ENCODE measurements at regions not wholly inside any gene's neighbourhood (a gene's known extent, or its start where the extent isn't known, plus 50 kb on each side); places are given as distances from the start of the nearest gene placed in this dataset.

- DNase-seq (ENCODE audit: low read depth, low spot score) (no peak), FAIRE-seq (no peak)
- H3K9me3 ChIP-seq (ENCODE audit: control insufficient read depth, low read depth, low read length) = no peaks in the 10 kb centered on the region
- no peaks in the 10 kb centered on the region for H3K79me2 ChIP-seq (ENCODE audit: control insufficient read depth, insufficient read depth, low read length)
- H2AFZ ChIP-seq (ENCODE audit: control insufficient read depth, low read length) = no peak overlapping the region
- no peak for TF ChIP-seq EZH2 (IDR thresholded peaks at IDR 0.05; ENCODE audit: low read length)
- no peak for TF ChIP-seq CTCF (optimal IDR thresholded peaks at IDR 0.05 in 1 of 3, IDR thresholded peaks at IDR 0.05 in 1 of 3, conservative IDR thresholded peaks at IDR 0.05 in 1 of 3; ENCODE audit: extremely low read depth in 1 of 3, insufficient read depth in 2 of 3, low read length in 3 of 3)
- H4K20me1 ChIP-seq (ENCODE audit: control insufficient read depth, extremely low read depth, insufficient read depth, low read length) = no peaks in the 10 kb centered on the region
- H3K27ac ChIP-seq (ENCODE audit: control insufficient read depth, insufficient read depth, low read length) = no peak overlapping the region
- no peak overlapping the region for H3K9ac ChIP-seq (ENCODE audit: control insufficient read depth, extremely low read depth, insufficient read depth, low read length)
- no peak overlapping the region for H3K4me2 ChIP-seq (ENCODE audit: control insufficient read depth, extremely low read depth, insufficient read depth, low read depth, low read length)
- dilution Hi-C loops (cut with MboI; ENCODE audit: extremely low pct_ligation_motif_present, low sequenced_read_pairs) = no loop called here
- no peaks in the 10 kb centered on the region for H3K36me3 ChIP-seq (ENCODE audit: control insufficient read depth in 2 of 2, extremely low read depth in 1 of 2, insufficient read depth in 2 of 2, low read length in 2 of 2)
- H3K4me1 ChIP-seq (ENCODE audit: control insufficient read depth, extremely low read depth, insufficient read depth, low read length) = no peaks in the 10 kb centered on the region
- H3K4me3 ChIP-seq (ENCODE audit: control insufficient read depth in 2 of 3, extremely low read depth in 1 of 3, insufficient read depth in 2 of 3, low read depth in 1 of 3, low read length in 3 of 3) = no peak overlapping the region
- H3K27me3 ChIP-seq (ENCODE audit: control insufficient read depth, extremely low read depth, insufficient read depth, low read length) = no peaks in the 10 kb centered on the region
- no peaks in the 10 kb centered on the region for H3K9me1 ChIP-seq (ENCODE audit: control insufficient read depth, extremely low read depth, insufficient read depth, low read length)
Measured at GRCh38 chr10:55305285-55305684, 504.3 kb upstream of the PCDH15 start.

GRCh38 chr10:55287346-55287745 lies 486.3 kb upstream of the PCDH15 start:
- Histone ChIP-seq H3K4me3 (ENCODE audit: control insufficient read depth in 2 of 3, extremely low read depth in 1 of 3, insufficient read depth in 2 of 3, low read depth in 1 of 3, low read length in 3 of 3) (no peak overlapping the region), H3K4me1 (ENCODE audit: control insufficient read depth, extremely low read depth, insufficient read depth, low read length) (no peaks in the 10 kb centered on the region), H3K27me3 (ENCODE audit: control insufficient read depth, extremely low read depth, insufficient read depth, low read length) (no peaks in the 10 kb centered on the region), H3K79me2 (ENCODE audit: control insufficient read depth, insufficient read depth, low read length) (no peaks in the 10 kb centered on the region), H3K9ac (ENCODE audit: control insufficient read depth, extremely low read depth, insufficient read depth, low read length) (no peak overlapping the region), H3K36me3 (ENCODE audit: control insufficient read depth in 2 of 2, extremely low read depth in 1 of 2, insufficient read depth in 2 of 2, low read length in 2 of 2) (no peaks in the 10 kb centered on the region), H3K9me1 (ENCODE audit: control insufficient read depth, extremely low read depth, insufficient read depth, low read length) (no peaks in the 10 kb centered on the region), H4K20me1 (ENCODE audit: control insufficient read depth, extremely low read depth, insufficient read depth, low read length) (no peaks in the 10 kb centered on the region), H3K4me2 (ENCODE audit: control insufficient read depth, extremely low read depth, insufficient read depth, low read depth, low read length) (no peak overlapping the region), H3K27ac (ENCODE audit: control insufficient read depth, insufficient read depth, low read length) (no peak overlapping the region), H2AFZ (ENCODE audit: control insufficient read depth, low read length) (no peak overlapping the region), H3K9me3 (ENCODE audit: control insufficient read depth, low read depth, low read length) (no peaks in the 10 kb centered on the region)
- FAIRE-seq (no peak), DNase-seq (ENCODE audit: low read depth, low spot score) (no peak)
- TF ChIP-seq CTCF (optimal IDR thresholded peaks at IDR 0.05 in 1 of 3, IDR thresholded peaks at IDR 0.05 in 1 of 3, conservative IDR thresholded peaks at IDR 0.05 in 1 of 3; ENCODE audit: extremely low read depth in 1 of 3, insufficient read depth in 2 of 3, low read length in 3 of 3) (peak in 1 of 3 experiments; percentile 11), EZH2 (IDR thresholded peaks at IDR 0.05; ENCODE audit: low read length) (no peak)
- dilution Hi-C loops (cut with MboI; ENCODE audit: extremely low pct_ligation_motif_present, low sequenced_read_pairs) = no loop called here
